DND-41 (cell line): ENCODE measurements at regions not wholly inside any gene's neighbourhood (a gene's known extent, or its start where the extent isn't known, plus 50 kb on each side); places are given as distances from the start of the nearest gene placed in this dataset.

Source experiments
- CTCF ChIP-seq: IDR thresholded peaks from 2 replicates; pipeline ENCODE4 v1.5.1; 2012; ENCODE audit warnings: borderline replicate concordance, low read length, moderate library complexity, mild to moderate bottlenecking; ENCODE audit not compliant: poor library complexity, severe bottlenecking; ENCODE audit errors: extremely low read depth
- EZH2 ChIP-seq: IDR thresholded peaks from 3 replicates; pipeline ENCODE4 v1.6.1; 2012; ENCODE audit warnings: borderline replicate concordance, low read depth, mild to moderate bottlenecking, moderate library complexity, low read length, inconsistent platforms; ENCODE audit not compliant: severe bottlenecking

DNA sequence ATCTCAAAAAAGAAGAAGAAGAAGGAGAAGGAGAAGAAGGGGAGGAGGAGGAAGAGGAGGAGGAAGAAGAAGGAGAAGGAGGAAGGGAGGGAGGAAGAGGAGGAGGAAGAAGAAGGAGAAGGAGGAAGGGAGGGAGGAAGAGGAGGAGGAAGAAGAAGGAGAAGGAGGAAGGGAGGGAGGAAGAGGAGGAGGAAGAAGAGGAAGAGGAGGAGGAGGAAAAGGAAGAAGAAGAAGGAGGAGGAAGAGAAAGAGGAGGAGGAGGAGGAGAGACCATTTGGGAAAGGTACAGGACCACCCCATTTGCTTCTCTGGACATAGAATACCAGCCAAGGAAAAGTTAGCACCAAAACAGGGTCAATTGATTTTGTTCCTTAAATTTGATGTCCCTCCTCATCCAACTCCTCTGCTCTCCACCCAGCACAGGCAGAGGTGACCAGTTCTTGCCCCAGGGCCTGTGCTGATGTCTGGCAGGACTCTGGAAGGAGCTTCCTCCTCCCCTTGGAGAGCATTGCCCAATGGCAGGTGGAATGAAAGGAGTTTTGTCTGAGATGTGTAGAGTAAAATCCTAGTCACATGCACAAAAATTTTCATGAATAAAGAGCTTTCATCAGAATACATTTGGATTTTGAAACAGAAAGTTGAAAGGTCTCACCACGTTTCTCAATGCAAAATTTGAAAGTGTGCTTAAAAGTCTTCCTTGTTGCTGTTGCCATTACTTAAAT lies 182.9 kb downstream of the LY86 start:
- TF ChIP-seq EZH2 (no peak), CTCF (no peak)
